Upper lobe of left lung (tissue), 6 donors: ENCODE measurements at regions not wholly inside any gene's neighbourhood (a gene's known extent, or its start where the extent isn't known, plus 50 kb on each side); places are given as distances from the start of the nearest gene placed in this dataset.
A peak's percentile ranks its signal among the peaks of the same experiment; 100 is the strongest.

Experiments used
- ATAC-seq, 2 donors: fragments of 200-7000 bp; cut with Tn5 transposase; one replicate each; pipeline ENCODE4 v1.9.1; 2022; ENCODE audit warnings: mild to moderate bottlenecking in 2 of 2, moderate library complexity in 2 of 2; ENCODE audit not compliant: low FRiP score in 2 of 2
- DNase-seq, 2 donors: peaks; one replicate each; pipeline ENCODE4 v3.0.0-alpha.2; 2019 to 2020
- H3K27ac ChIP-seq, 4 donors: fragments of 200-600 bp; sonication (generic); one replicate each; pipeline ENCODE4 v1.5.1; 2016 to 2019
- H3K27me3 ChIP-seq, 4 donors: fragments of 200-600 bp; sonication (generic); one replicate each; pipeline ENCODE4 v1.5.1; 2017 to 2019
- H3K36me3 ChIP-seq, 4 donors: fragments of 200-600 bp; sonication (generic); one replicate each; pipeline ENCODE4 v1.5.1; 2016 to 2019
- H3K4me1 ChIP-seq, 4 donors: fragments of 200-600 bp; sonication (generic); one replicate each; pipeline ENCODE4 v1.5.1; 2018 to 2019
- H3K4me3 ChIP-seq, 4 donors: fragments of 200-600 bp; sonication (generic); one replicate each; pipeline ENCODE4 v1.5.1; 2017 to 2019; ENCODE audit warnings: mild to moderate bottlenecking in 2 of 4, moderate library complexity in 1 of 4
- H3K9me3 ChIP-seq, 4 donors: fragments of 200-600 bp; sonication (generic); one replicate each; pipeline ENCODE4 v1.5.1; 2018 to 2019
- EP300 ChIP-seq, 4 donors: sonication (generic); formaldehyde crosslinking; IDR thresholded peaks; one replicate each; pipeline ENCODE4 v1.5.1; 2017; ENCODE audit warnings: antibody characterized with exemption in 4 of 4, control low read depth in 2 of 4
- POLR2A ChIP-seq, 4 donors: fragments of 450-650 bp; IDR thresholded peaks; one replicate each; pipeline ENCODE4 v1.5.1; 2016 to 2017; ENCODE audit warnings: antibody characterized with exemption in 4 of 4, mild to moderate bottlenecking in 2 of 4
- POLR2AphosphoS5 ChIP-seq, 2 donors: sonication (generic); formaldehyde crosslinking; IDR thresholded peaks; one replicate each; pipeline ENCODE4 v1.5.1; 2017; ENCODE audit warnings: antibody characterized with exemption in 2 of 2
- WGBS, 2 donors: methylation state at CpG; one replicate each; pipeline ENCODE4 v1.1.5; 2017 to 2018; 5-methylcytosine and 5-hydroxymethylcytosine counted together
- TF ChIP-seq, protein P1 (sequence below), 6 experiments: fragments of 450-650 bp in 4 of 6; fragments of 200-600 bp in 2 of 6; sonication (generic) in 2 of 6; IDR thresholded peaks; one replicate each; pipeline ENCODE4 v1.5.1; 2016 to 2019; ENCODE audit warnings: antibody characterized with exemption in 6 of 6
- donor health status: DM: no; HTN: no; CAD: no; lungs with moderate emphysema.
- donor health status: DM: no; HTN: yes; CAD: no; lungs with severe emphysema.

DNA sequence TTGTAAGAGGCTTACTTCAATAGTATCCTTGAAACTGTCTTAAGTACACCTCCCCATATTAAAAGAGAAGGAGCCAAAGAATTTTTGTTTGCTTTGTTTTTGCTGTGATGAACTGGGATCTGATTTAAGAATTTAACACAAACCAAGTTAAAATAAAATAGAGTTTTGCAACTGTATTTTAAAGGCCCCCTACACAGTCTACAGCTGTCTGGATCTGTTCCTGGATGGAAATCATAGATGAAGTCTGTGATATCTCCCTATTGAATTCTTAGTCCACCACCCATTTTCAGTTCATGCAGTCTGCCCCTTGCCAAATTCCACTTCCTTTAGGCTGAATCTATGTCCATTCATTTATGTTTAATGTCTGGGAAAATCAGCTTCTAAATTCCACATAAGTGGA, 169.8 kb upstream of the MEOX2 start:
- ATAC-seq (no peak), DNase-seq (no peak)
- H3K9me3 ChIP-seq: no peaks in the 10 kb centered on the region
- no peaks in the 10 kb centered on the region for H3K27me3 ChIP-seq
- no peaks in the 10 kb centered on the region for H3K36me3 ChIP-seq
- H3K27ac ChIP-seq: no peak overlapping the region
- H3K4me1 ChIP-seq: peaks cover 0 to 12% (median 7%) of the 10 kb centered on the region in 4 donors
- no peak overlapping the region for H3K4me3 ChIP-seq
- TF ChIP-seq, protein P1, sequence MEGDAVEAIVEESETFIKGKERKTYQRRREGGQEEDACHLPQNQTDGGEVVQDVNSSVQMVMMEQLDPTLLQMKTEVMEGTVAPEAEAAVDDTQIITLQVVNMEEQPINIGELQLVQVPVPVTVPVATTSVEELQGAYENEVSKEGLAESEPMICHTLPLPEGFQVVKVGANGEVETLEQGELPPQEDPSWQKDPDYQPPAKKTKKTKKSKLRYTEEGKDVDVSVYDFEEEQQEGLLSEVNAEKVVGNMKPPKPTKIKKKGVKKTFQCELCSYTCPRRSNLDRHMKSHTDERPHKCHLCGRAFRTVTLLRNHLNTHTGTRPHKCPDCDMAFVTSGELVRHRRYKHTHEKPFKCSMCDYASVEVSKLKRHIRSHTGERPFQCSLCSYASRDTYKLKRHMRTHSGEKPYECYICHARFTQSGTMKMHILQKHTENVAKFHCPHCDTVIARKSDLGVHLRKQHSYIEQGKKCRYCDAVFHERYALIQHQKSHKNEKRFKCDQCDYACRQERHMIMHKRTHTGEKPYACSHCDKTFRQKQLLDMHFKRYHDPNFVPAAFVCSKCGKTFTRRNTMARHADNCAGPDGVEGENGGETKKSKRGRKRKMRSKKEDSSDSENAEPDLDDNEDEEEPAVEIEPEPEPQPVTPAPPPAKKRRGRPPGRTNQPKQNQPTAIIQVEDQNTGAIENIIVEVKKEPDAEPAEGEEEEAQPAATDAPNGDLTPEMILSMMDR (IDR thresholded peaks at IDR 0.05): no peak
- TF ChIP-seq POLR2AphosphoS5 (IDR thresholded peaks at IDR 0.05) (no peak), POLR2A (IDR thresholded peaks at IDR 0.05) (no peak), EP300 (IDR thresholded peaks at IDR 0.05) (no peak)

DNA sequence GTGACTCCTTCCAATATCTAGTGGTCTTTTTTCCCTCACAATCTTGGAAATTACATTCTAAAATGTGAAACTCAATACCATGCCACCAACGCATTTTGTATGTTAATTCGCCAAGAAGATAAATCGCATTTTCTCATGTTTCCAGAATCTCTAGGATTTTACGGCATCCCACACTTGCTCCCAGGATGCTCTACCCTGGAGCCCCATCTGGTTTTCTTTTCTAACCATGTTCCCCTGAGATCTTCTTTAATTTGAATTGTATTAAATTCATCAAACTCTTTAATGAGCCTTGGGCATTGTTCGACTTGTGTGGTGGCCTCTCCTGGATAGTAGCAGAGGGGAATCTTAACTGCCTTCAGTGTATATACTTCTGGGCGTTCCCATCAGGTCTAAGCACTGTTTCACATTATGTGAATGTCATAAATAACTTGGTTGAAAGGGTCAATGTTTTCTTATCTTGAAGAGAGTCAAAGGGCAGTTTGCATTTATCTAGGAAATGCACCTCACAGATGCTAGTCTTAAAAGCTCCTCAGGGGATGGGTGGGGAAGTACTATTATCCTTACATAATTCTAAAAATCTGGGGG, 169.1 kb upstream of the MEOX2 start:
- TF ChIP-seq POLR2AphosphoS5 (IDR thresholded peaks at IDR 0.05): no peak
- TF ChIP-seq, protein P1 (IDR thresholded peaks at IDR 0.05): no peak
- no peak for TF ChIP-seq EP300 (IDR thresholded peaks at IDR 0.05)
- no peak for TF ChIP-seq POLR2A (IDR thresholded peaks at IDR 0.05)
- H3K27ac ChIP-seq: no peak overlapping the region
- no peaks in the 10 kb centered on the region for H3K9me3 ChIP-seq
- no peak overlapping the region for H3K4me3 ChIP-seq
- no peak for ATAC-seq
- DNase-seq: no peak
- no peaks in the 10 kb centered on the region for H3K36me3 ChIP-seq
- H3K4me1 ChIP-seq: peaks cover 0 to 12% (median 7%) of the 10 kb centered on the region in 4 donors
- no peaks in the 10 kb centered on the region for H3K27me3 ChIP-seq
- WGBS, 2 donors: 90 to 93% methylated on average over 6 of the region's 6 CpGs

DNA sequence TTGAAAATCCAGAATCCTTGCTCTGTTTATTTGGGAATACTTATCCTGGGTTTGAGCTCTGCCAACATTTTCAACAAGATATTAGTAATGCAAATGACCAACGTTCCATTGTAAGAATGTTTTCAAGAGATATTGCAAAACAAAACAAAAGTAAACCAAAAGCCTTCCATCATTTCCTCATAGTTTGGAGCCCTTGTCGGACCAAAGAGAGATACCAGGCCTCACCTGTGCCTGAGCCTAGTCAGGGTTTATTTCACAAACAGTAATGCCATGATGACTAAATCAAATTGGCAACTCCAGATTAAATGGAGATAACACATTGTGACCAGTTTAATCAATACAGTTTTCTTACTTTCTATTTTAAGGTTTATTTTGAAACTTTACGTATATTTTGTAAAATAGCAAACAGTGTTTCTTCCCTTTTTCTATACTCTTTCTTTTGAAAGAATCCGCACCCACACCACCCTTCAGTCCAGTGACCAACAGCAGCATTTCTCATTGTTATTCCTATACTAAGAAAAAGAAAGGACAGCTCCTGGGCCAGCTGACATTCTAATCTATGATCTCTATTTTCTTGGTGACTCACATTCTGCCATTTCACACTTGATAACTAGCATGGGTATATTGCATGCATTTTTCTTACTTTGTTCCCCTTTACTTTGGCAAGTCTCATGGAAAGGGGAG, 168.5 kb upstream of the MEOX2 start:
- Histone ChIP-seq H3K27ac (no peak overlapping the region), H3K4me3 (no peak overlapping the region), H3K4me1 (peaks cover 0 to 12% (median 7%) of the 10 kb centered on the region in 4 donors), H3K27me3 (no peaks in the 10 kb centered on the region), H3K36me3 (no peaks in the 10 kb centered on the region), H3K9me3 (no peaks in the 10 kb centered on the region)
- no peak for ATAC-seq
- TF ChIP-seq, protein P1 (IDR thresholded peaks at IDR 0.05): no peak
- no peak for TF ChIP-seq POLR2AphosphoS5 (IDR thresholded peaks at IDR 0.05)
- TF ChIP-seq POLR2A (IDR thresholded peaks at IDR 0.05): no peak
- no peak for TF ChIP-seq EP300 (IDR thresholded peaks at IDR 0.05)
- 67 to 68% methylated on average over 4 of the region's 4 CpGs for WGBS, 2 donors
- no peak for DNase-seq

DNA sequence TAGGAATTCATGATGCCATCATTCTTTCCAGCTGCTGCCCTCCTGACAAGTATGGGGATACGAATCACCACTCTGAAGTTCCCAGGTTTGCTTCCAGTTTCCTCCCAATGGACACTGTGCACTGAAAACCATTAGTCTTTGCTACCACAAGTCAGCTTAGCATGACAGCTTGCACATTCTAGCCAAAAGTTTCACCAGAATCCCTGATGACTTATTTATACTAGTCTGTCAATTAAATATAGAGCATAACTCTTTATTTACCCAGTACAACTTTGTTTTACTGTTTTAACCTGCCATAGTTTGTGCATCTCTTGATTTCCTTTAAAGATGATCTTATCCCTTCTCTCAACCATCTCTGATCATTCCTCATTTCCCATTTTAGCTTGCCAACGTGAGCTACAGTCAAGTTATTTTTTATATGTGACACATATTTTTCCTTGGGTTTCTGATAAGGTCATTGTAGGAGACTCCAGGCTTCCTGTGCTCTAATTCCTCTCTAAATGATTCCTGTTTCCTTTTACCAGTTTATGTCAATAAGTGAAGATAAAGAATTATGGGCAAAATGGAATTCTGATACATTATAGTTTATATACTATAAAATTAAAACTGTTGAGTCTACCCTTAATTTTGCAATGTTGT, 167.5 kb upstream of the MEOX2 start:
- no peaks in the 10 kb centered on the region for H3K27me3 ChIP-seq
- no peaks in the 10 kb centered on the region for H3K36me3 ChIP-seq
- DNase-seq (no peak), ATAC-seq (peak in 1 of 2 donors; percentile 36)
- H3K27ac ChIP-seq: no peak overlapping the region
- TF ChIP-seq EP300 (IDR thresholded peaks at IDR 0.05) (no peak), POLR2AphosphoS5 (IDR thresholded peaks at IDR 0.05) (no peak), POLR2A (IDR thresholded peaks at IDR 0.05) (no peak)
- TF ChIP-seq, protein P1 (IDR thresholded peaks at IDR 0.05): no peak
- H3K9me3 ChIP-seq: no peaks in the 10 kb centered on the region
- peaks cover 0 to 12% (median 7%) of the 10 kb centered on the region in 4 donors for H3K4me1 ChIP-seq
- WGBS, 2 donors: 26 to 40% methylated on average over 2 of the region's 2 CpGs
- H3K4me3 ChIP-seq: no peak overlapping the region
